ENCODE measurements at regions not wholly inside any gene's neighbourhood (a gene's known extent, or its start where the extent isn't known, plus 50 kb on each side); places are given as distances from the start of the nearest gene placed in this dataset.
A peak's percentile ranks its signal among the peaks of the same experiment; 100 is the strongest.

DNA sequence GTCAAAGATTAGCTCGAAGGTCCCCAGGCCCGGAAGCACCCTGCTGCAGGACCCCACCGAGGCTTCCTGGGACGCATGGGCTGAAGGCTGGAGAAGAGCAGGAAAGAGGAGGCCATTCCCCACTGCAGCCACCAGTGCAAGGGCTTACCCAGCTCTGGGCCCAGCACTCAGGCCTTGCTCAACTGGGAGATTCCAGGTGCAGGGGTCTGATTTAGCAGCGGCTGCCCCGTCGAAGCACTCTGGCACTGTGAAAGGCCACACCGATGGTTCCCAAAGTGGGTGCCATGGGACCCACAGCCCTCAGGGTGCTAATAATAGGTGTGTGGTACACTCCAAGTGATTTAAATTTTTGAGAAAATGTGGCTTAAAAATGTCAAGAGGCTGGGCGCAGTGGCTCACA is 130.9 kb downstream of the OAT start:
- no peak for DNase-seq (ENCODE audit: low spot score)

DNA sequence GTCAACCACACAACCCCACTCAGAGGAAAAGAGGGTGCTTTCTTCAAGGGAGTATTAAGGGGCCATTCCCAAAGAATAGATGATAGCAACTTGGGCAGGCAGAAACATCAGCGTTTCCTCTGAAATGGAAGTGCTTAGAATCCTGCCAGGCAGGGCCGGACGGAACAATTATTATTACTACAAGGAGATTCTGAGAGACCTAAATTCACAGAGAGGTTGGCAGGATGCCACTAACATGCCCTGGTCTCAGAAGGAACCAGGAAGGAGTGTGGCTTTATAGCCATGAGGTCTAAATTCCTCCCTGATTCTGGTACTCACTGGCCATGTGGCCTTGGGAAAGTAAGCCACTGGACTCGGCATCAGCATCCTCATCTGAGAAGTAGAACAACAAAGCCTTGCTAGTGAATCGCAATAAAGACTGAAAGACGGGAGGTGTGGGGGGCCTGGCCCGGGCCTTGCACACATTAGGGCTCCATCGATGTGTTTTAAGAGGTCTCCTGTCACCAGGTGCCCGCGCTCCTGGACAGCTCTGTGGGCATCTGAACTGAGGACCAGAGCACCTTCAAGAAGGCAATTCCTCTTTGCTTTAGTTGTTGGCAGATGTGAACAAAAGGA is 131.5 kb downstream of the OAT start:
- no peak for DNase-seq (ENCODE audit: low spot score)

DNA sequence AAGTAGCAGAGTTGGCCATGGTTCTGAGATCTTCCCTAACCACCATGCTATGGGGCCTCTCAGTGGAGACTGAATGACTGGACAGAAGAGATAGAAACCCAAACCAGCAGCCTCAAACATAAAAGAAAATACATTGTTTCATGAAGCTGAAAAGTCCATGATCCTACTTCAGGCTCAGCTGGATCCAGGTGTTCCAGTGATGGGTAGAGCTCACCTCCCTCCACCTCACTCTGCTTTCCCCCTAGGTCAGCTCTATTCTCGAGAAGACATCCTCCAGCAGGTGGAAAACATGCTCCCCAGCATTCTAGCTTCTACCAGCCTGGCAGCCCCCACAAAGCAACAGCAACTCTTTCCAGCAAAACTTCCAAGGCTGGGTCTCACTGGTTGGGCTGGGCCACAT is 132.1 kb downstream of the OAT start:
- no peak for DNase-seq (ENCODE audit: low spot score)

DNA sequence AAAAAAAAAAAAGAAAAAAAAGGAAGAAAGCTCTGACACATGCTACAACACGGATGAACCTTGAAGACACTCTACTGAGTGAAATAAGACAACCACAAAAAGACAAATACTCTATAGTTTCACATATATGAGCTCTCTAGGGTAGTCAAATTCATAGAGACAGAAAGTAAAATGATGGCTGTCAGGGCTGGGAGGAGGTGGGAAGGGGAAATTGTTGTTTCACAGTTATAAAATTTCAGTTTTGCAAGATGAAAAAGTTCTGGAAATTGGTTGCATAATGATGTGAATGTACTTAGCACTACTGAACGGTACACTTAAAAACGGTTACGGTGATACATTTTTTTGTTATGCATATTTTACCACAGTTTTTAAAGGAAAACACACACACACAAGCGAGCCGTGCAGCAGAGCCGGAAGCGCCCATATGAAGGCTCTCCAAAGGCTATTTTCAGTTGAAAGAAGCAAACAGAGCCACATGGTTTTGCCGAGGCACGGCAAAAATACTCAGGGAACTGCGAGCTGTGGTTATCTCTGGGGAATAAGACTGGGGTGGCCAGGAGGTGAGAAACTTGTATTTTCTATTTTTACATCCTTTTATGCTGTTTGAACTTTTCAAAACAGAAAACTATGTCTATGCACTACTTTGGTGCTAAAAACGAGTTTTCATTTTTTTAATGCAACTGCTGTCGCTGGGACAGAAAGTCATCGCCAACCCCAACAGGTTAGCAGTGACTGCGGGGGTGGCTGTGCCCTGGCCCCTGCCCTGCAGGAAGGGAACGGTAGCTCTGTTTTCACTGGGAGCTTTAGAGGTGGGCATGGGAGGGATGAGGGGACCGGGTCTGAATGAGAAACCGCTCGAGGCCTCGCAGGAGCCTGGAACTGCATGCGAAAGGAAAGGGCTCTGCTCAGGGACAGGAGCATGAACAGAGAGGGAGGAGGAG is 132.9 kb downstream of the OAT start:
- no peak for DNase-seq (ENCODE audit: low spot score)

DNA sequence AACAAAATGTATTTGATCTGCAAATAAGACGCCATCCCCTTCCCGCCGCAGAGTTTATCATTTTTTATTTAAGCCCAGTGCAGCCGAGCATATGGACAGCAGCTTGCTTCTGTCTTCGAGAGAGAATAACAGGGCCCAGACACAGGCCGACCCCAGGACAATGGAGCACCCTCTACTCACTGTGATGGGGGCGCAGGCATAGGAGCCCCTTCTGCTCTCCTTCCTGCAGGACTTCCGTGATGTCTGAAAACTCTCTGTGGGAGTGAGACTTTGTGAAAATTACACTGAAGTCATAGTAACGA is 134.8 kb downstream of the OAT start:
- DNase-seq (ENCODE audit: low spot score) = no peak

DNA sequence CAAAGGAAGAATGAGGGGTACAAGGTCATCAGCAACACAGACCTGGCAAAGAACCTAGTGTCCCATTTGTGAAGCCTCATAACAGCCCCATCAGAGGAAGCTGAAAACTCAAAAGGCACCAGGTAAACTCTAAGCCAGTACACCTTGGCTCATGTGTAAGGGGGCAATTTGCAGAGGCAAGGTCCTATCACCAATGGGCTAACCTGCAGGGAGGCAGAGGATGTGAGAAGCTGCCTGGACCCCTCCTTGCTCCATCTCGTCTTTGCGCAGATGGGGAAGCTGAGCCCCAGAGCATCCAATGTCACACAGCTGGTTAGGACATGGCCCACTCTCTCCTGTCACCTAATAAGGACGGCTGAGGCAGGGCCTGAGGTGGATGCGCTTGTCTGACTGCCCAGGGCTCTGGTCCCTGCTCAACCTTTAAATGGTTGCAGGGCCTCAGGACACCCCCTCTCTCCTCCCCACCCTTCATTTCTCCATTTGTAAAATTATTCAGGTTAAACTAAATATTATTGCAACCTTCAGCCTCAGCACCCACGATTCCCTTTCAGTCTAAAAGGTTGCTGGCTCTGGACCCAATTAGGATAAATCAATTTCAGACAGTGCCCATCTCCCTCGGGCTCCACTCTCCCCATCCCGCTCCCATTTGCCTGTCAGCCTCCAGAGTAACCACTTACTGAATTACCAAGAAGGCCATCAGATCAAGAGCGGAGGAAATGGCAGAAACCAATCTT is 135.3 kb downstream of the OAT start:
- no peak for DNase-seq (ENCODE audit: low spot score)

DNA sequence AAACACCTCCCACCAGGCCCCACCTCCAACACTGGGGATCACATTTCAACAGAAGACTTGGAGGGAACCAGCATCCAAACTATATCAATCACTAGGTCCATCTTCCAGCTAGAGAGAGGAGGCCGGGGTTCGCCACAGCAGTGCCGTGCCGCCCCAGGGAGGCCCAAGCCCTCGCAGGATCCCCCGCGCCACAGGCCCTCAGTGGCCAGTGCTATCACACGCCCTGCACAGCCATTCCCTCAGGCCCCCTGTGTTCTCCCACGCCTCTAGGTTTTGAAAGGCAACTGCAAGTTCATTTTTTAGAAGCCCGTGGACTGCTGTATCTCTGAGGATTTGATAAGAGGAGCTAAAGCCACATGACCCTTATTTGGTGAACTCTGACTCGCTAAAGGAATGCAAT is 136.4 kb downstream of the OAT start:
- DNase-seq (ENCODE audit: low spot score) = no peak

DNA sequence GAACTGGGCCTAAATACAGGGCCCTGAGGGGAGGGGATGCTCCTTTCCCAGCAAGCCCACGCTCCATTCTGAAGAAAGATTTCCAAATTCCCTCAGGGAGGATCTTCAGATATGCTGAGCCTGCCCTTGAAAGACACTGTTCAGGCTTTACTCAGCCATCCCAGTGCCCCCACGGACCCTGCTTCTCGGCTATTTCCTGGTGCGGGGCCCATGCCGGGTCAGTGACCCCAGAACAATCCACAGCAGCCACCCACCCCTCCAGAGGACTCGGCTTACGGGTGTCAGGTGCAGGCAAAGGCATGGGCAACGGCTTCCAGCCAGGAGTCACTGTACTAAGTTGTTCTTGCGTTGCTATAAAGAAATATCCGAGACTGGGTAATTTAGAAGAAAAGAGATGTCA is 137.1 kb downstream of the OAT start:
- DNase-seq (ENCODE audit: low spot score) = no peak

DNA sequence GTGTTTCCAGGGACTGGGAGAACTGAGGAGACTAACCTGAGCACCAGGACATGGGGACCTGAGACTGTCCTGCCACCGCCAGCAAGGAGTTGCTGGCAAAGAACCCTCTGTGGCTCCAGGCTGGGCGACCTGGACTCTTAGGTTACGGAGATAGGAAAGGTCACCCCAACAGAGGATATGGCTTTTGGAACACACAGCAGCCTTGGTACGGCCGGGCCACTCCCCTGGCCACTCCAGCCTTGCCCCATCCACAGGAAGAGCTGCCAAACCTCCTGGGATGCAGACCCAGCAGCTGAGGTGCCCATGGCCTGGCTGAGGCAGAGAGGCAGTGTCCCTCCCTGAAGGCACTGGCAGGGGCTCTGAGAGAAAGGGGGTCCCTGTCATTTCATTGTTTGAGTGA is 137.8 kb downstream of the OAT start:
- DNase-seq (ENCODE audit: low spot score) = no peak

DNA sequence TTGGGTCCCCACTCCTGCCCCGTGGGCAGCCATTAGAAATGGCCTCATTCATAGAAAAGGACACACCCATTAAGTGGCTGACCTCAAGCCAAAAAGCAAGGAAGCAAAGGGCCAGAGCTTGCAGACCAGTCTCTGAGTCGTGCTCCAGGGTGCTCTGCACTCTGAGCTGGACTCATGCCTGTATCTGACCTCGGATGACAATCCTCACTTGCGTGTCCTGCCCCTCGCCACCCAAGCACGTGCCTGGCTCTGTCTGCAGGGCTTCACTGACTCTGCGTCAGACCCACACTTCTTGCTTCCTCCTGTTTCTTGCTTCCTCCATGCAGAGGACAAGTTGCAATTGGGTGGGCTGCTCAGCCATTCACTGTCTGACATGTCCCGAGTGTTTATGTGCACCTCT is 138.8 kb downstream of the OAT start:
- DNase-seq (ENCODE audit: low spot score) = no peak

DNA sequence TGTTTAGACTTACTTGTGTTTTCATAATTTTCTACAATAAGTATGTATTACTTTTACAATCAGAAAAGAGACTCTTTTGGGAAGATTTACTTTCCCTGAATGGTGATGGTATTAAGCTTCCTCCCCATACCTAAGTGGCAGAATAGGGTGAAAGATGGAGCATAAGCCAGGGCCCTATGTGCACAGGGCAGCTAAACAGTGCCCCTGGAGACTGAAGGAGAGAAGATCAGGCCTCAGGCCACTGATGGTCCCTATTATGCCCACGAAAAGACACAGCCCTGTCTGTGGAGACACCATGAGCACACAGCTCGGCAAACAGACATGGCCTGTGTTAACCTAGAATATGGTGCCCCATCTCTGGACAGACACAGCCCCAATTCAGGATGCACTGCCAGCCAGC is 139.4 kb downstream of the OAT start:
- no peak for DNase-seq (ENCODE audit: low spot score)

DNA sequence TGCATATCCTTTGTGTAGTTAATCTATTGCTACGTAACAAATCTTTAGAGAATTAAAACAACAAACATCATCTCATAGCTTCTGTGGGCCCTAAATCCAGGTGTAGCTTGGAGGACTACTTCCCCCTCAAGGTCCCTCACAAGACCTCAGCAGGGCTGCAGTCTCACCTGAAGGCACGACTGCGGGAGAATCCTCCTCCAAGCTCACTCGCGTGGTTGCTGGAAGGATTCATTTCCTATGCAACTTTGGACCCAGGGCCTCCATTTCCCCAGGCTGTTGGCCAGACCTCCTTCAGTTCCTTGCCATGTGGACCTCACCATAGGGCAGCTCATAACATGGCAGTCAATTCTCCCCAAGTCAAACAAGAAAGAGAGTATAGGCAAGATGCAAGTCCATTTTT is 140.4 kb downstream of the OAT start:
- DNase-seq (ENCODE audit: low spot score) = no peak

DNA sequence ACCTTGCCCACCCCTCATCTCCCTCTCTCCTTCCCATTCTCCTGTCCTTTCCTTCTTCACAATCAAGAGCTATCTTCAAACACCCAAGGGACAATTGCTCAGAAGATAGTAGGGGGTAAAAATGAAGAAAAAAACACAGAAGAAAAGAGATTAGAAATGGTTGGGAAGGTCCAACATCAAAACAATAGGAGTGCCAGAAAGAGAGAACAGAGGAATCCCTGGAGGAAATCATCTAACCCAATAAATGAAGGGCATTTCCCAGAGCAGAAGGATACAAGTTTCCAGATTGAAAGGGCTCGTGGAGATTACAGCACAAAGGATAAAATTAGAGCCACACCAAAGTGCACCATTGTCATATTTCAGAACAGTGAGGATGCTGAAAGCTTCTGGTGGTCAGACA is 145.6 kb downstream of the OAT start:
- no peak for DNase-seq (ENCODE audit: low spot score)

DNA sequence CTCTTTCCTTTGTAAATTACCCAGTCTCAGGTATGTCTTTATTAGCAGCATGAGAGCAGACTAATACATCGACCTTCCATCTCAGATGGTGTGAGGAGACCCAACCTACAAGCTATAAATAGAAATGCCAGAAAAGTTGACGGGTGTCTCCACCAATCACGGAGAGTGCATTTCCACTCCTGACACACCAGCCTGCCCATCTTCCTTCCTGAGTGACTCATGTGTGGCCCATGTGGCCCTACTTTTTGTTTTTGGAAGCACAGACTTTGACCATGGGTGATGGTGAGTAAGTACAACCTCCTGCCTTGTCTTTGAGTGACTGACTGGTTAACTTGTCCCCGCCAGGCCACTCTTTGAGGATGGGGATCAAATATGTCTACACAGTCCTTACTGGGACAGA is 147.0 kb downstream of the OAT start:
- no peak for DNase-seq (ENCODE audit: low spot score)

DNA sequence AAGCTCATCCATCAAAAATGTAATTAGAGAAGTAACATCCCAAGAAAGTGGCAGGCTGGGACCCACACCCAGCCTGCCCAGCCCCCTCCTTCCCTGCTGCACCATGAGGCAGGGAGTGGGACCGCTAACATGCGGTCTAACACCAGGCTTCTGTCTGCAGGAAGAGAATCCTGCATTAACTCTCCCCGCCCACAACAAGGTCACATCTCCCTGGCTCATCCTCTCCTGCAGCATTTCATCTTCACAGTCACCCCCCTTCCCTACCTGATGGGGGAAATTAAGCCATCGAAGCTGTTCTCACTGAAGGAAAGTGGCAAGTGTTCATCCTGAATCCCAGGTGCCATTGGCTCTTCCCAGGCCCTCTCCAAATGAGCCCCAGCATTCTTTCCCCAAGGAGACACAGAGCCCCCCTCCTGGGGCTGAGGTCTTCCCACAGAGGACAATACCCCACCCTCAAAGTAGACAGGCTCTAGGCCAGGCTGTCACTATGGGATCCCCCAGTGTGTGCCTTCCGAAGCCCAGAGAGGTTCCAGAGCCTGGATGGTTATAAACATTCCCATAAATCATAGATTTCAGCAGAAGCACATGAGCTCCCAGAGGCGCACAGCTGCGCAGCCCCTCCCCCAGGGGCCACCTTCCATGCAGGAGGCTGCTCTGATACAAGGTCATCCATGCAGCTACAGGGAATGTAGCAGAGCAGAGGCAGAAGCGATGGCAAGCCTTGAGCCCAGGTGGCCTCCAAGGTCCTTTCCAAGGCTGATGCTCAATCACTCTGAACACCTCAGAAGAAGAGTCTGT is 148.0 kb downstream of the OAT start:
- no peak for DNase-seq (ENCODE audit: low spot score)

DNA sequence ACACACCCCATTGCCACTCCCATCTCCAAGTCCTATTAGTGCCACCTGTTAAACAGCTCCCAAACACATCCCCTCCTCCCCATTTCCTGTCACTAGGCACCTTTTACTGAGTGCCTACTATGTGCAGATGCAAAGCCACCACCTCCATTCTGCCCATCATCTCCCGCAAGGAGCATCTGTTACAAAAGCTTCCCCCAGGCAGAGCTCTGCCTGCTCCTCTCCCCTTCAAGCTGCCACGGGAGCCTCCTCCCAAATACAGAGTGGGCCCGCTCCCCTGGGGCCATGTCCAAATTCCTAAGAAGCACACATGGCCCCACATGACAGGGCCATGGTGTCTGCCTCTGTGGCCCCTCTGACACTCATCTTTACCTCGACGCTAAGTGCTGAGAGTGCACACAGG is 149.7 kb downstream of the OAT start:
- no peak for DNase-seq (ENCODE audit: low spot score)

DNA sequence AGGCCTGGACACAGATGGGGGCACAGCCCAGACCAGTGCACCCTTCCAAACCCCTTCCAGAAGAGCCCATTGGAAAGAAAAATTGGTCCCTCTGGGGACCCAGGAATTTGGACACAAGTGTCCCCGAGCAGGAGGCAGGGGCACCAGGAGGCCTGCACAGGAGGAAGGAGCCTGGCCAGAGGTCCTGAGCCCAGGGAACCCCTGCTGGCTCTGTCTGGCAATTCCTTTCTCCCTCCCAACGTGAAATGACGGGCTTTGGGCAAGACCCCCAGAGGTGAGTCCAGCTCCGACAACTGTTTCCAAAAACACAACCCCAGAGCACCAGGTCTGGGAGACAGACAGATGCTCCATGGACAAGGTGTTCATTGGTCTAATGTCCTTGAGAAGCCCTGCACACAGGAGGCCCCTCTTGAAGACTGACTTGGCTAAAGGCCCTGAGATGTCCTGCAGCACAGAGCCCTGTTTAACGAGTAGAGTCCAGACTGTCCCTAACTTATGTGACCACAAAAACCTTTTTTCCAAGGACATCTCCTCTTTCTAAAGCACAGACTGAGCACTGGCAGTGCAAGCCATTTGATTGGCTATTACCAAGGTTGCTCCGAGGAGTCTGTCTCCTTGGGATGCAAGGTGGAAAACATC is 150.7 kb downstream of the OAT start:
- no peak for DNase-seq (ENCODE audit: low spot score)

DNA sequence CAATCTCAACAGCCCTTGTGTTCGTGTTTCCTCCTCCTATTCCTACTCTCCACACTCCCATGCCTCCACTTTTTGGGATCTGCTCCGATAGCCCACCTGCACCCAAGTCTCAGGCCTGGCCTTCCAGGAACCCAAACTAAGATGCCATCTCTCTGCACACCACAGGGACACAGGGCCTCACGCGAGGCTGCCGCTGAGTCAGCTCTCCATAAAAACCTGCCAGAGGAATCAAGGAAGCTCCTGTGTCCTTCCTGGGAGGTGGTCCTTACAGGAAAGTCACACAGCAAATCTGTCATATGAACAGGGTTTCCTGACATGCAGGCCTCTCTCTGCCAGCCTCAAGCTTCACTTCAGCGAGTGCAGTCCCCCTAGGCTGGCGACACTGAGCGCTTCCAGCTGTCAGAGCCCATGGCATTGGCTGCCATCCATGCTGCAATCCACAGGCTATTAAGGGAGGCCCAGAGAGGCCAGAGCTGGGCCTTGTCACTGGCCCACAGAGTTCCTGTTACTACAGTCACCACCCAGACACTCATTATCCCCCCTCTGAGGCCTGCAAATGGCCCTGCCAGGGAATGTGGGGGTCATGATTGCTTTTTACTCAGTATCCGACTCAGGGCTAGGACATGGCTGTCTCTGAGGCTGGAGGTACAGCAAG is 151.4 kb downstream of the OAT start:
- DNase-seq (ENCODE audit: low spot score) = peak; percentile 51

DNA sequence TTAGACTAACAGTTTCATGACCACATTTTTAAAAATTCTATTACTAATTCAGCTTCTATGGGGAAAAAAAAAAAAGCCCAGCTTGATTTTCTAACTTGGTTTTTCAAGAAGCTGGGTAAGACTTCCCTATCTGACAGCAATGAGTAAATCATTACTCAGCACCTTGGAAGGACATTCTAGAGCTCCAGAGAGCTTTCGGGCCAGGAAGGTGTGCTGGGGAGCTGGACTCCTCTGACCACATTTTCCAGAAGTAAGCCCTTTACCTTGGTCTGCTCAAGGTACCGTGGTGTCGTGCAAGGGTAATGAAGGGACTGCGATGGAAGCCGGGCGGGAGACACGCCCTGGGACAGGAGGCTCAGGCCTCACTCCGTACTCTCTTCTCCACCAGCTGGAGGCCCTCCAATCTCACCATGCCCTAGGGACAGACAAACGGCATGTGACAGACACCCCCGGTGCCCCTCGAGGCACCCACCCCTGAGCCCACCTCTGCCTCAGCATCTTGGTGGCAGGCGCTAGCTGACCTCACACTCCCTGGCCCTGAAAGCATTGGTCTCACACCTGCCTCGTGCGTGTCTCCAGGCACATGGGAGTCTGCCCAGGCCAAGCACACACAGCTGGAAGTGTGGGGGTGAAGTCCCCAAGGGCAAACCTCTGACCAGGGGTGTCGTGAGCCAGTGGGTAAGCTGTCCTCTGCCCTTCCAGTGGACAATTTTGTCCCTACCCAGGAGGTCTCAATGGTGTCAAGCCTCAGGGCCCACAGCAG is 152.1 kb downstream of the OAT start:
- no peak for DNase-seq (ENCODE audit: low spot score)

DNA sequence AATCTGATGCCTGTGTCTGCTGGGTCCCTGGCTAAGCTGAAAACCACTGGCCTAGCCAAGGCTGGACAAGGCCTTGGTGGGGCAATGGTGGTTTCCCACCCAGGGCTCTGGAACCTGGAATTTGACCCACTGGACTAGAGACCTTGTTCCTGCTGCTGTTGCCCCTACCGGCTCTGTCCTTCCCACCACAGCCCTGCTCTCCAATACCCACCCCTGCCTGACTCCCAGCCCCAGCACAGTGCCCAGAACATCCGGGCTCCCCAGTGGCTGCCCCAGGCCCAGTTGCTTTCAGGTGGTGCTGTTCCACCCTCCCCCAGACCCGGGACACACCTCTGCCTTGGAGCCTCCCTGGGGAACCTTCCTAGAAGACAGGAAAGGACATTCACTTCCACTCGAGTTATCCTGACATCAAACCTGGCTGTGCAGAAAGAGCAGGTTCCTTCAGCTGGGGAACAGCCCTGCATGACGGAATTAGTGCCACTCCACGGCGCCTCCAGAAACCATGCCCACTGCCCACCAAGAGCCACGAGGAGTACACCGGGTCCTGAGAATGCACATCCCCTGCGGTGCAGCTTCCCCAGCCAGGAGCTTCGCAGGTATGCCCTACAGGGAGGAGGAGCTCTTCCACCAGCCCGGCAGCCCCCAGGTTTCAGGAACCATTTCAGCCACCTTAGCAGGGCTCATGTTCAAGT is 152.8 kb downstream of the OAT start:
- no peak for DNase-seq (ENCODE audit: low spot score)

Data from H4 (cell line).